Progenitor cell of endocrine pancreas (in vitro differentiated cells): ENCODE measurements at regions not wholly inside any gene's neighbourhood (a gene's known extent, or its start where the extent isn't known, plus 50 kb on each side); places are given as distances from the start of the nearest gene placed in this dataset.

Source experiments
- DNase-seq: peaks from one replicate; pipeline ENCODE4 v3.0.0; 2021; ENCODE audit warnings: low spot score; ENCODE audit not compliant: unreplicated experiment
- H3K27ac Mint-ChIP-seq: 2 replicates; pipeline ENCODE4 v1.8.0; 2021; ENCODE audit warnings: mild to moderate bottlenecking, moderate library complexity, mixed read lengths
- H3K27me3 Mint-ChIP-seq: 2 replicates; pipeline ENCODE4 v1.8.0; 2021; ENCODE audit warnings: mixed read lengths
- H3K36me3 Mint-ChIP-seq: 2 replicates; pipeline ENCODE4 v1.8.0; 2022; ENCODE audit warnings: mixed read lengths; ENCODE audit not compliant: insufficient read depth
- H3K4me1 Mint-ChIP-seq: 2 replicates; pipeline ENCODE4 v1.8.0; 2021; ENCODE audit warnings: low read depth, mixed read lengths
- H3K4me3 Mint-ChIP-seq: 2 replicates; pipeline ENCODE4 v1.8.0; 2021; ENCODE audit warnings: low read depth, mild to moderate bottlenecking, moderate library complexity, mixed read lengths
- H3K9me3 Mint-ChIP-seq: 2 replicates; pipeline ENCODE4 v1.8.0; 2021; ENCODE audit warnings: low read depth, mixed read lengths
- CTCF ChIP-seq: fragments of 200-600 bp; sonication (generic); IDR thresholded peaks from one replicate; pipeline ENCODE4 v1.5.0; 2021; ENCODE audit warnings: antibody characterized with exemption, mild to moderate bottlenecking; ENCODE audit not compliant: unreplicated experiment

- no peak overlapping the region for H3K27ac Mint-ChIP-seq
- peaks cover 2% of the 10 kb centered on the region for H3K36me3 Mint-ChIP-seq
- peaks cover 4% of the 10 kb centered on the region for H3K27me3 Mint-ChIP-seq
- peaks cover 7% of the 10 kb centered on the region for H3K9me3 Mint-ChIP-seq
- DNase-seq = no peak
- H3K4me3 Mint-ChIP-seq = no peak overlapping the region
- H3K4me1 Mint-ChIP-seq = peaks cover 25% of the 10 kb centered on the region
- TF ChIP-seq CTCF = no peak
Measured at GRCh38 chr7:112701456-112701855, 88.7 kb downstream of the TMEM168 start.

DNA sequence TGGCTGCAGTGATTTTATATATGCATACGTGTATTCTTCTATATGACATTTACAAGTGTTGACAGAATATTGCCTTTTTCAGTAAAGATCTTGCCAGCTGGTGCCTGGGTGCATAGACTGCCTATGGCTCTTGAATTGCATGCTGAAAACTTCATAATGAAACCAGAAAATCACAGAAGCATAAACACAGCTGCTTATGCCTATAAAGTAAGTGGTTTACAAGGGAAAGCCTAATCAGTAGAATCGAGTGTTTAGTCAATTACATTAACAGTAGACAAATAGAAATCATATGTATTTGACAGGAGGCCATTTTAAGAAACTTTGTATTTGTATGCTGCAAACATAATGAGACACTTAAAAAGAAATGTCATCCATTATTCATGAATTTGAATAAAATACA is 82.5 kb downstream of the TMEM168 start:
- no peak for DNase-seq
- Mint-ChIP-seq H3K27me3 (peaks cover 15% of the 10 kb centered on the region), H3K27ac (no peak overlapping the region), H3K36me3 (no peaks in the 10 kb centered on the region), H3K9me3 (peaks cover 3% of the 10 kb centered on the region), H3K4me3 (no peak overlapping the region), H3K4me1 (peaks cover 10% of the 10 kb centered on the region)
- TF ChIP-seq CTCF = no peak

DNA sequence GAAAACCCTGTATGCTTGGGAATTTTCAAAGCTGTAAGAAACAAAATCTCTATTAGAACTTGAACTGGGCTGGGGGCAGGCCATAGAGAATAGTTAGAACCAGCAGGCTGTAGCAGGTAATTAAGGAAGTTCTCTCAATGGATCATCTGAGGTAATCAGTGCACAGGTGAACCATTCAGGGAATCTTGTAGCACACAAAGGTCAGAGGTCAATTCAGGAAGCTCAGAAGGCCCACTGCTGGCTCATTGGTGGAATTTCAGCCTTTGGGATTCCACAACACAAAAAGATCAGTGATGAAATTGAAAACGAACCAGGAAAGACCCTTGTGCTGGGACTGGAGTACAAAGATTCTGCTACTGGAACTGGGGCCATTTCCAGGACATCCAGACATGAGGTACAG is 82.0 kb downstream of the TMEM168 start:
- Mint-ChIP-seq H3K4me1 (peaks cover 10% of the 10 kb centered on the region), H3K27me3 (peaks cover 11% of the 10 kb centered on the region), H3K27ac (no peak overlapping the region), H3K36me3 (no peaks in the 10 kb centered on the region), H3K4me3 (no peak overlapping the region), H3K9me3 (peaks cover 3% of the 10 kb centered on the region)
- TF ChIP-seq CTCF = no peak
- no peak for DNase-seq
